ENCODE measurements at regions not wholly inside any gene's neighbourhood (a gene's known extent, or its start where the extent isn't known, plus 50 kb on each side); places are given as distances from the start of the nearest gene placed in this dataset.

- no peaks in the 10 kb centered on the region for H3K4me1 Mint-ChIP-seq (ENCODE audit: low read depth)
- no peak for DNase-seq
- H3K9me3 Mint-ChIP-seq, result no peaks in the 10 kb centered on the region
- H3K27ac Mint-ChIP-seq, result no peak overlapping the region
- no peaks in the 10 kb centered on the region for H3K36me3 Mint-ChIP-seq (ENCODE audit: low read depth)
- no peak overlapping the region for H3K4me3 Mint-ChIP-seq
- peaks cover 4% of the 10 kb centered on the region for H3K27me3 Mint-ChIP-seq
These were observed 387.4 kb upstream of the PKN2 start for GRCh38 chr1:88296642-88297041.

- Mint-ChIP-seq H3K9me3 (no peaks in the 10 kb centered on the region), H3K27me3 (peaks cover 4% of the 10 kb centered on the region), H3K27ac (no peak overlapping the region), H3K4me3 (no peak overlapping the region), H3K4me1 (ENCODE audit: low read depth) (no peaks in the 10 kb centered on the region), H3K36me3 (ENCODE audit: low read depth) (no peaks in the 10 kb centered on the region)
- DNase-seq, result no peak
These were observed 385.6 kb upstream of the PKN2 start for GRCh38 chr1:88298506-88298905.

- no peak for DNase-seq
- Mint-ChIP-seq H3K4me1 (ENCODE audit: low read depth) (no peaks in the 10 kb centered on the region), H3K9me3 (no peaks in the 10 kb centered on the region), H3K36me3 (ENCODE audit: low read depth) (no peaks in the 10 kb centered on the region), H3K4me3 (no peak overlapping the region), H3K27ac (no peak overlapping the region), H3K27me3 (peaks cover 4% of the 10 kb centered on the region)
These were observed 383.3 kb upstream of the PKN2 start for GRCh38 chr1:88300752-88301263.

GRCh38 chr1:88302843-88303486, 381.1 kb upstream of the PKN2 start:
- H3K36me3 Mint-ChIP-seq (ENCODE audit: low read depth), result no peaks in the 10 kb centered on the region
- no peaks in the 10 kb centered on the region for H3K27me3 Mint-ChIP-seq
- DNase-seq, result no peak
- no peaks in the 10 kb centered on the region for H3K4me1 Mint-ChIP-seq (ENCODE audit: low read depth)
- H3K4me3 Mint-ChIP-seq, result no peak overlapping the region
- H3K9me3 Mint-ChIP-seq, result no peaks in the 10 kb centered on the region
- H3K27ac Mint-ChIP-seq, result no peak overlapping the region

GRCh38 chr1:88311265-88311664, 372.8 kb upstream of the PKN2 start:
- no peaks in the 10 kb centered on the region for H3K36me3 Mint-ChIP-seq (ENCODE audit: low read depth)
- DNase-seq, result no peak
- H3K9me3 Mint-ChIP-seq, result no peaks in the 10 kb centered on the region
- no peaks in the 10 kb centered on the region for H3K4me1 Mint-ChIP-seq (ENCODE audit: low read depth)
- no peak overlapping the region for H3K4me3 Mint-ChIP-seq
- H3K27me3 Mint-ChIP-seq, result no peaks in the 10 kb centered on the region
- H3K27ac Mint-ChIP-seq, result no peak overlapping the region

GRCh38 chr1:88311907-88312306, 372.2 kb upstream of the PKN2 start:
- Mint-ChIP-seq H3K4me3 (no peak overlapping the region), H3K9me3 (no peaks in the 10 kb centered on the region), H3K27me3 (no peaks in the 10 kb centered on the region), H3K36me3 (ENCODE audit: low read depth) (no peaks in the 10 kb centered on the region), H3K27ac (no peak overlapping the region), H3K4me1 (ENCODE audit: low read depth) (no peaks in the 10 kb centered on the region)
- DNase-seq, result no peak

GRCh38 chr1:88317396-88317795, 366.7 kb upstream of the PKN2 start:
- no peak overlapping the region for H3K27ac Mint-ChIP-seq
- no peak overlapping the region for H3K4me3 Mint-ChIP-seq
- peaks cover 10% of the 10 kb centered on the region for H3K27me3 Mint-ChIP-seq
- no peaks in the 10 kb centered on the region for H3K4me1 Mint-ChIP-seq (ENCODE audit: low read depth)
- H3K36me3 Mint-ChIP-seq (ENCODE audit: low read depth), result no peaks in the 10 kb centered on the region
- H3K9me3 Mint-ChIP-seq, result no peaks in the 10 kb centered on the region
- DNase-seq, result no peak

GRCh38 chr1:88318740-88319139, 365.3 kb upstream of the PKN2 start:
- Mint-ChIP-seq H3K27me3 (peaks cover 10% of the 10 kb centered on the region), H3K9me3 (no peaks in the 10 kb centered on the region), H3K4me3 (no peak overlapping the region), H3K36me3 (ENCODE audit: low read depth) (no peaks in the 10 kb centered on the region), H3K27ac (no peak overlapping the region), H3K4me1 (ENCODE audit: low read depth) (no peaks in the 10 kb centered on the region)
- no peak for DNase-seq

- no peak overlapping the region for H3K27ac Mint-ChIP-seq
- no peak for DNase-seq
- no peaks in the 10 kb centered on the region for H3K9me3 Mint-ChIP-seq
- H3K36me3 Mint-ChIP-seq (ENCODE audit: low read depth), result no peaks in the 10 kb centered on the region
- peaks cover 10% of the 10 kb centered on the region for H3K27me3 Mint-ChIP-seq
- no peaks in the 10 kb centered on the region for H3K4me1 Mint-ChIP-seq (ENCODE audit: low read depth)
- no peak overlapping the region for H3K4me3 Mint-ChIP-seq
These were observed 363.8 kb upstream of the PKN2 start for GRCh38 chr1:88320291-88320690.

GRCh38 chr1:88321706-88322105, 362.4 kb upstream of the PKN2 start:
- Mint-ChIP-seq H3K27ac (no peak overlapping the region), H3K4me1 (ENCODE audit: low read depth) (no peaks in the 10 kb centered on the region), H3K9me3 (no peaks in the 10 kb centered on the region), H3K27me3 (peaks cover 10% of the 10 kb centered on the region), H3K4me3 (no peak overlapping the region), H3K36me3 (ENCODE audit: low read depth) (no peaks in the 10 kb centered on the region)
- no peak for DNase-seq

- Mint-ChIP-seq H3K36me3 (ENCODE audit: low read depth) (no peaks in the 10 kb centered on the region), H3K9me3 (no peaks in the 10 kb centered on the region), H3K4me3 (no peak overlapping the region), H3K27me3 (peaks cover 10% of the 10 kb centered on the region), H3K27ac (no peak overlapping the region), H3K4me1 (ENCODE audit: low read depth) (no peaks in the 10 kb centered on the region)
- no peak for DNase-seq
These were observed 359.2 kb upstream of the PKN2 start for GRCh38 chr1:88324899-88325298.

- no peaks in the 10 kb centered on the region for H3K4me1 Mint-ChIP-seq (ENCODE audit: low read depth)
- no peaks in the 10 kb centered on the region for H3K36me3 Mint-ChIP-seq (ENCODE audit: low read depth)
- no peak overlapping the region for H3K4me3 Mint-ChIP-seq
- no peaks in the 10 kb centered on the region for H3K9me3 Mint-ChIP-seq
- no peaks in the 10 kb centered on the region for H3K27me3 Mint-ChIP-seq
- DNase-seq, result no peak
- no peak overlapping the region for H3K27ac Mint-ChIP-seq
These were observed 356.4 kb upstream of the PKN2 start for GRCh38 chr1:88327391-88328267.

GRCh38 chr1:88330201-88330600, 353.9 kb upstream of the PKN2 start:
- H3K9me3 Mint-ChIP-seq, result no peaks in the 10 kb centered on the region
- DNase-seq, result no peak
- no peak overlapping the region for H3K4me3 Mint-ChIP-seq
- H3K36me3 Mint-ChIP-seq (ENCODE audit: low read depth), result no peaks in the 10 kb centered on the region
- H3K4me1 Mint-ChIP-seq (ENCODE audit: low read depth), result no peaks in the 10 kb centered on the region
- no peaks in the 10 kb centered on the region for H3K27me3 Mint-ChIP-seq
- H3K27ac Mint-ChIP-seq, result no peak overlapping the region

- no peaks in the 10 kb centered on the region for H3K4me1 Mint-ChIP-seq (ENCODE audit: low read depth)
- DNase-seq, result no peak
- no peaks in the 10 kb centered on the region for H3K27me3 Mint-ChIP-seq
- H3K36me3 Mint-ChIP-seq (ENCODE audit: low read depth), result no peaks in the 10 kb centered on the region
- no peaks in the 10 kb centered on the region for H3K9me3 Mint-ChIP-seq
- H3K4me3 Mint-ChIP-seq, result no peak overlapping the region
- H3K27ac Mint-ChIP-seq, result no peak overlapping the region
These were observed 350.9 kb upstream of the PKN2 start for GRCh38 chr1:88333086-88333695.

GRCh38 chr1:88341447-88341846, 342.6 kb upstream of the PKN2 start:
- Mint-ChIP-seq H3K4me1 (ENCODE audit: low read depth) (no peaks in the 10 kb centered on the region), H3K9me3 (no peaks in the 10 kb centered on the region), H3K4me3 (no peak overlapping the region), H3K27me3 (no peaks in the 10 kb centered on the region), H3K36me3 (ENCODE audit: low read depth) (no peaks in the 10 kb centered on the region), H3K27ac (no peak overlapping the region)
- no peak for DNase-seq
